ENCODE measurements at regions not wholly inside any gene's neighbourhood (a gene's known extent, or its start where the extent isn't known, plus 50 kb on each side); places are given as distances from the start of the nearest gene placed in this dataset.
"Not testable (repeated sequence)": the region's sequence is repeated elsewhere in the genome, so short reads cannot be mapped to it uniquely, and the experiment has no call there.

GRCh38 chr14:53857625-53858344 is 98.8 kb downstream of the BMP4 start:
- no peak for DNase-seq (ENCODE audit: low spot score)

- DNase-seq (ENCODE audit: low spot score): no peak
Measured at GRCh38 chr14:53855574-53855973, 101.1 kb downstream of the BMP4 start.

- no peak for DNase-seq (ENCODE audit: low spot score)
Measured at GRCh38 chr14:53855127-53855526, 101.5 kb downstream of the BMP4 start.

GRCh38 chr14:53851394-53852090 is 105.1 kb downstream of the BMP4 start:
- DNase-seq (ENCODE audit: low spot score): no peak

GRCh38 chr14:53850714-53851296 is 105.8 kb downstream of the BMP4 start:
- DNase-seq (ENCODE audit: low spot score): no peak

DNA sequence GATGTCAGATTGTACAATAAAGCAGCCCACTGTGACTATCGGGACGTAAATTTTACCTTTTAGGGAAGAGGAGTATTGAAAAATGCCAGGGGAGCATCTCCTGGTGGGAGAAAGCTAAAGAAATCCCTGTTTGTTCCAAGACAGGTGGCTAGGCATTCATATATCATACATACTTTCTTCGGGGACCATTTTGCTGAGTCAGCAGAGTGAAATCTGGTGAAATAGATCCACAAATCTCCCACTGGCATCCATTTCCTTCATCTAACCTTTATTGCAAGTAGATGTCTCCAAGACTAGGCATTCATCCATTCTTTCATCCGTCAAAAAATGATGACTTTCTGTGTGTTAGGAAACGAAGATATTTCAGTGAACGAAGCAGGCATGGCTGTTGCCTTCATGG is 107.1 kb downstream of the BMP4 start:
- no peak for DNase-seq (ENCODE audit: low spot score)

DNA sequence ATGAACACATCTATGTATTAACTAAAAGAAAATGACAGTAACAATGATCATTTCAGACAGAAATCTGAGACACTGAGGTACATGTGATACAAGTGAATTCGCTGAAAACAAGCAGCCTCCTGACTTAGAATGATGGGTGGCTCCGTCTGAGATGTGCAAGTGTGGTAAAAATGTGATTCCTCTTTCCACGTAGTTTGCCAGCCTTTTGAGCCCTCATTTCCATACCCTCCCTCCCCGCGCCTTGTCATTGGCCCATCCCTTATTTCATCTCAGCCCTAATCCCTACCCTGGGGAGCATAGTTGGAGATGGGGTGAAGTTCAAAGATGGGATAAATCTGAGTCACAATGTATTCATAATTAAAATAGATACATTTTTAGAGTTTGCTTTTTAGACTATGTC is 107.8 kb downstream of the BMP4 start:
- DNase-seq (ENCODE audit: low spot score): no peak

GRCh38 chr14:53847881-53848280 is 108.7 kb downstream of the BMP4 start:
- no peak for DNase-seq (ENCODE audit: low spot score)

DNA sequence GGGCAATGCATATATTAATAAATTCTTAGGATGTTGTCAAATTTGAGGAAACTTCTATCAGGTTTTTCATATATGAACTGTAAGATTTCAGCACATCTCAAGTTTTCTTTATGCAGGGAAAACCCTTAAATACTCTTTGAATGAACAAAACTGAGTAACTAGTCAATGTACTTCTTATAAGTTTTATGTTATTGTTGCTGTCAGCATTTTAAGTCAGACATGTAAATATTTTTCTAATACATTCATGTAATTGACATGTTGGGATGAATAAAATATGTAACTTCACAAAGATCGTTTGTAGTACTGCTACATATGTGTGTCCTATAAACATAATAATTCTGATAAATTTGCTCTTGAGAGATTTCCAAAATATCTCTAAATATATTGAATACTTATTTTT is 109.6 kb downstream of the BMP4 start:
- DNase-seq (ENCODE audit: low spot score): no peak

- no peak for DNase-seq (ENCODE audit: low spot score)
Measured at GRCh38 chr14:53845813-53846693, 110.6 kb downstream of the BMP4 start.

- DNase-seq (ENCODE audit: low spot score): peak; percentile 11
Measured at GRCh38 chr14:53842938-53843337, 113.7 kb downstream of the BMP4 start.

- no peak for DNase-seq (ENCODE audit: low spot score)
Measured at GRCh38 chr14:53841109-53842099, 115.2 kb downstream of the BMP4 start.

- DNase-seq (ENCODE audit: low spot score): no peak
Measured at GRCh38 chr14:53840444-53840843, 116.2 kb downstream of the BMP4 start.

DNA sequence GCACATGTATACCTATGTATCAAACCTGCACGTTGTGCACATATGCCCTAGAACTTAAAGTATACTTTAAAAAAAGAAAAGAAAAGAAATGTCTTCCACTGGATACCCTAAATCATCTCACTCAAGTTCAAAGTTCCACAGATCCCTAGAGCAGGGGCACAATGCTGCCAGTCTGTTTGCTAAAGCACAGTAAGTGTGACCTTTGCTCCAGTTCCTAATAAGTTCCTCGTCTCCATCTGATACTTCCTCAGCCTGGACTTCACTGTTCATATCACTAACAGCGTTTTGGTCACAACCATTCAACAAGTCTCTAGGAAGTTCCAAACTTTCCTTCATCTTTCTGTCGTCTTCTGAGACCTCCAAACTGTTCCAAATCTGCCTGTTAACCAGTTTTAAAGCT is 118.3 kb downstream of the BMP4 start:
- DNase-seq (ENCODE audit: low spot score): no peak

DNA sequence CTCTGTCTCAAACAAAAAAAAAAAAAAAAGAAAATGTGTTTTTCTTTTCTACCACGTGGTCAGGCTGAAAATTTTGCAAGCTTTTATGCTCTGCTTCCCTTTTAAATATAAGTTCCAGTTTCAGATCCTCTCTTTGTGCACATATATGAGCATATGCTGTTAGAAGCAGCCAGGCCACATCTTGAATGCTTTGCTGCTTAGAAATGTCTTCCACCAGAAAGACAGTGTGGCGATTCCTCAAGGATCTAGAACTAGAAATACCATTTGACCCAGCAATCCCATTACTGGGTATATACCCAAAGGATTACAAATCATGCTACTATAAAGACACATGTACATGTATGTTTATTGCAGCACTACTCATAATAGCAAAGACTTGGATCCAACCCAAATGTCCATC is 119.0 kb downstream of the BMP4 start:
- DNase-seq (ENCODE audit: low spot score): not testable (repeated sequence)

DNA sequence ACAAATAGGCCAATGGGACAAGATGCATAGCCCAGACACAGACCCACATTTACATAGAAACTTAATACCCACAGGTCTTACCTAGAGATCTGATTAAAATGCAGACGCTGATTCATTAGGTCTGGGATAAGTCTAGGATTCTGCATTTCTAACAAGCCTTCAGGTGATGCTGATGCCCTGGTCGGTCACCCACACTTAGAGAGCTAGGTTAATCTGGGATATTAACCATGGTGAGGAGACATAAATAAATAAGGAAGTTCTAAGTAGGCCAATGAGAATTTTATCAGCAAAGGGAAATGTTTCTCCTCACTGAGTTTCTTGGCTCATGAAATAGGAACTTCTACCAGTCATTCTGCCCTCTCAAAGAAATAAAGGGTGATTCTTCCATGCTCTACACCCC is 120.1 kb downstream of the BMP4 start:
- DNase-seq (ENCODE audit: low spot score): no peak

DNA sequence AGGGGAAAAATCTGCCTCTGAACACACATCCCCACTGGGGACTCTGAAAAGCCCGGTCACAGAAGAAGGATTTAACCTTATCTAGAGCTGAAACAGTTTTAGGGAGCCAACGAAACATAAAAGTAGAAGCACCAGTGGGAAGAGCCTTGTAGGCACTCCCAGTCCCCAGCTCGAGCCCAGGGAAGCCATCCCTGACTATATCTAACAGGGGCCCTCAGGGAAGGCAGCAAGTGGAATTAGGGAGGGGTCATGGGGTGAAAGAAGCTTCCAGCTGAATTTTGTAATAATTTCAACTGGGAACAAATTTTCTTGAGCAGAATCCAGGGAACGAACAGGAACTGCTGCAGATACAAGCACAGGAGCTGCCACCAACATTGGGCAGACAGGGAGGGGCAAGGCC is 127.8 kb downstream of the BMP4 start:
- no peak for DNase-seq (ENCODE audit: low spot score)

- DNase-seq (ENCODE audit: low spot score): no peak
Measured at GRCh38 chr14:53824061-53824460, 132.6 kb downstream of the BMP4 start.

- no peak for DNase-seq (ENCODE audit: low spot score)
Measured at GRCh38 chr14:53814392-53814791, 142.2 kb downstream of the BMP4 start.

GRCh38 chr14:53810221-53810620 is 146.4 kb downstream of the BMP4 start:
- DNase-seq (ENCODE audit: low spot score): no peak

- DNase-seq (ENCODE audit: low spot score): no peak
Measured at GRCh38 chr14:53808042-53808441, 148.6 kb downstream of the BMP4 start.
